ENCODE measurements at regions not wholly inside any gene's neighbourhood (a gene's known extent, or its start where the extent isn't known, plus 50 kb on each side); places are given as distances from the start of the nearest gene placed in this dataset.

- Mint-ChIP-seq H3K4me3 (no peak overlapping the region), H3K4me1 (no peaks in the 10 kb centered on the region), H3K9me3 (no peaks in the 10 kb centered on the region), H3K36me3 (ENCODE audit: low read depth) (no peaks in the 10 kb centered on the region), H3K27ac (no peak overlapping the region), H3K27me3 (ENCODE audit: insufficient read depth, low read depth, poor library complexity) (no peaks in the 10 kb centered on the region)
- Histone ChIP-seq H3K27me3 (ENCODE audit: insufficient read depth) (no peaks in the 10 kb centered on the region), H3K27ac (ENCODE audit: low read depth) (no peak overlapping the region), H3K4me1 (ENCODE audit: insufficient read depth) (no peaks in the 10 kb centered on the region), H3K4me3 (no peak overlapping the region), H3F3A (replicated peaks; ENCODE audit: low read depth) (no peaks in the 10 kb centered on the region), H2AFZ (no peak overlapping the region), H3K9me2 (ENCODE audit: insufficient read depth) (no peaks in the 10 kb centered on the region), H3K79me2 (replicated peaks; ENCODE audit: insufficient read depth) (no peaks in the 10 kb centered on the region), H3K4me2 (no peak overlapping the region), H4K20me1 (replicated peaks; ENCODE audit: insufficient read depth) (no peaks in the 10 kb centered on the region), H3K36me3 (ENCODE audit: insufficient read depth) (no peaks in the 10 kb centered on the region)
- no peak for ATAC-seq
- TF ChIP-seq ZNF114 (CRISPR knock-in tag; IDR thresholded peaks at IDR 0.05) (no peak), ZNF331 (CRISPR knock-in tag; IDR thresholded peaks at IDR 0.05; ENCODE audit: low read depth) (no peak), CTCF (conservative IDR thresholded peaks at IDR 0.05; ENCODE audit: low read depth in 2 of 2) (no peak), EZH2phosphoT487 (IDR thresholded peaks at IDR 0.05; ENCODE audit: unreplicated experiment) (no peak), POLR2AphosphoS5 (IDR thresholded peaks at IDR 0.05; ENCODE audit: low read depth) (no peak), STAT1 (IDR thresholded peaks at IDR 0.05; ENCODE audit: unreplicated experiment) (no peak), REST (IDR thresholded peaks at IDR 0.05; ENCODE audit: unreplicated experiment) (no peak), CREB1 (CRISPR knock-in tag; IDR thresholded peaks at IDR 0.05; ENCODE audit: low read depth) (no peak), EZH2 (IDR thresholded peaks at IDR 0.05; ENCODE audit: low read depth, unreplicated experiment) (no peak), JUNB (IDR thresholded peaks at IDR 0.05; ENCODE audit: unreplicated experiment) (no peak), ZNF462 (CRISPR knock-in tag; IDR thresholded peaks at IDR 0.05) (no peak), NANOG (IDR thresholded peaks at IDR 0.05; ENCODE audit: borderline replicate concordance) (no peak), ETS1 (IDR thresholded peaks at IDR 0.05) (no peak)
- DNase-seq (ENCODE audit: low spot score): no peak
These were observed 228.7 kb upstream of the LRFN5 start for GRCh38 chr14:41377932-41378331.

Data from GM23338 (cell line).